HG03378 (cell line): ENCODE measurements at regions not wholly inside any gene's neighbourhood (a gene's known extent, or its start where the extent isn't known, plus 50 kb on each side); places are given as distances from the start of the nearest gene placed in this dataset.

Experiments
- ATAC-seq: cut with Tn5 transposase; IDR thresholded peaks from one replicate; pipeline ENCODE4 v1.9.1; 2021; ENCODE audit warnings: mild to moderate bottlenecking, moderate library complexity; ENCODE audit not compliant: unreplicated experiment

GRCh38 chr14:46306267-46306666 lies 345.3 kb downstream of the RPL10L start:
- no peak for ATAC-seq

GRCh38 chr14:46300765-46301164 lies 350.8 kb downstream of the RPL10L start:
- ATAC-seq = no peak

GRCh38 chr14:46290706-46291105 lies 360.9 kb downstream of the RPL10L start:
- no peak for ATAC-seq

GRCh38 chr14:46279776-46280175 lies 371.8 kb downstream of the RPL10L start:
- ATAC-seq = no peak

GRCh38 chr14:46279327-46279726 lies 372.3 kb downstream of the RPL10L start:
- no peak for ATAC-seq

GRCh38 chr14:46259536-46259935 lies 392.0 kb downstream of the RPL10L start:
- no peak for ATAC-seq

- ATAC-seq = no peak
These were observed 395.2 kb downstream of the RPL10L start for GRCh38 chr14:46256381-46256780.

- ATAC-seq = no peak
These were observed 401.4 kb downstream of the RPL10L start for GRCh38 chr14:46250113-46250703.

GRCh38 chr14:46248001-46248630 lies 403.5 kb downstream of the RPL10L start:
- ATAC-seq = no peak

GRCh38 chr14:46245276-46245675 lies 406.3 kb downstream of the RPL10L start:
- no peak for ATAC-seq

GRCh38 chr14:46233786-46234185 lies 417.8 kb downstream of the RPL10L start:
- ATAC-seq = no peak

GRCh38 chr14:46230540-46230939 lies 421.0 kb downstream of the RPL10L start:
- no peak for ATAC-seq

GRCh38 chr14:46215801-46216200 lies 435.8 kb downstream of the RPL10L start:
- no peak for ATAC-seq

GRCh38 chr14:46198676-46199075 lies 452.9 kb downstream of the RPL10L start:
- no peak for ATAC-seq

- no peak for ATAC-seq
These were observed 453.7 kb downstream of the RPL10L start for GRCh38 chr14:46197856-46198255.
